Keratinocyte (primary cell): ENCODE measurements at regions not wholly inside any gene's neighbourhood (a gene's known extent, or its start where the extent isn't known, plus 50 kb on each side); places are given as distances from the start of the nearest gene placed in this dataset.

Experiments
- DNase-seq: peaks from one replicate; pipeline ENCODE4 v3.0.0-alpha.2; 2011; ENCODE audit warnings: low read depth, missing footprints, low spot score
- FAIRE-seq: peaks from 2 replicates; lab custom pipeline; 2011; peaks lifted over from hg19 to GRCh38; lab: Jason Lieb, UNC
- H2AFZ ChIP-seq: 2 replicates; pipeline ENCODE4 v1.6.0; 2012; ENCODE audit warnings: low read length, control low read depth, inconsistent platforms; ENCODE audit not compliant: control insufficient read depth
- H3K27ac ChIP-seq: 2 replicates; pipeline ENCODE4 v1.5.1; 2011; ENCODE audit warnings: low read length; ENCODE audit not compliant: control insufficient read depth, insufficient read depth
- H3K27me3 ChIP-seq: 3 replicates; pipeline ENCODE4 v1.6.0; 2011; ENCODE audit warnings: low read length; ENCODE audit not compliant: control insufficient read depth, insufficient read depth; ENCODE audit errors: extremely low read depth
- H3K36me3 ChIP-seq, 2 experiments: 2 replicates in 1 of 2; 3 replicates in 1 of 2; pipeline ENCODE4 v1.5.1; 2011; ENCODE audit warnings: low read length in 2 of 2, mild to moderate bottlenecking in 1 of 2; ENCODE audit not compliant: control insufficient read depth in 2 of 2, insufficient read depth in 2 of 2; ENCODE audit errors: extremely low read depth in 1 of 2
- H3K4me1 ChIP-seq: 3 replicates; pipeline ENCODE4 v1.5.1; 2011; ENCODE audit warnings: low read length; ENCODE audit not compliant: control insufficient read depth, insufficient read depth; ENCODE audit errors: extremely low read depth
- H3K4me2 ChIP-seq: 3 replicates; pipeline ENCODE4 v1.6.0; 2011; ENCODE audit warnings: low read depth, low read length; ENCODE audit not compliant: control insufficient read depth, insufficient read depth; ENCODE audit errors: extremely low read depth
- H3K4me3 ChIP-seq, 3 experiments: fragments of 200-600 bp in 1 of 3; sonication (generic) in 1 of 3; 2 replicates in 2 of 3; 3 replicates in 1 of 3; pipeline ENCODE4 v1.5.1; 2011 to 2016; ENCODE audit warnings: low read length in 3 of 3, mild to moderate bottlenecking in 3 of 3, control low read depth in 2 of 3, inconsistent platforms in 1 of 3, low read depth in 1 of 3, mixed read lengths in 1 of 3, mixed run types in 1 of 3, moderate library complexity in 1 of 3; ENCODE audit not compliant: control insufficient read depth in 2 of 3, insufficient read depth in 2 of 3; ENCODE audit errors: extremely low read depth in 1 of 3
- H3K79me2 ChIP-seq: 2 replicates; pipeline ENCODE4 v1.6.0; 2012; ENCODE audit warnings: low read length; ENCODE audit not compliant: control insufficient read depth, insufficient read depth
- H3K9ac ChIP-seq: 3 replicates; pipeline ENCODE4 v1.6.0; 2011; ENCODE audit warnings: low read length; ENCODE audit not compliant: control insufficient read depth, insufficient read depth; ENCODE audit errors: extremely low read depth
- H3K9me1 ChIP-seq: 3 replicates; pipeline ENCODE4 v1.6.0; 2011; ENCODE audit warnings: low read length; ENCODE audit not compliant: control insufficient read depth, insufficient read depth; ENCODE audit errors: extremely low read depth
- H3K9me3 ChIP-seq: 2 replicates; pipeline ENCODE4 v1.5.1; 2012; ENCODE audit warnings: low read depth, low read length; ENCODE audit not compliant: control insufficient read depth
- H4K20me1 ChIP-seq: 3 replicates; pipeline ENCODE4 v1.6.0; 2011; ENCODE audit warnings: low read length; ENCODE audit not compliant: control insufficient read depth, insufficient read depth; ENCODE audit errors: extremely low read depth
- EZH2 ChIP-seq: IDR thresholded peaks from one replicate; pipeline ENCODE4 v1.6.1; 2012; ENCODE audit warnings: inconsistent platforms, mild to moderate bottlenecking, low read length, moderate library complexity
- dilution Hi-C: fragments of 300-500 bp; cut with MboI; formaldehyde crosslinking; loops from one replicate; pipeline ENCODE4 v1.7.0; 2020; ENCODE audit warnings: low sequenced_read_pairs; ENCODE audit not compliant: extremely low pct_ligation_motif_present
- TF ChIP-seq, protein P1 (sequence below), 3 experiments: IDR thresholded peaks in 1 of 3; conservative IDR thresholded peaks in 1 of 3; optimal IDR thresholded peaks in 1 of 3; 2 replicates in 2 of 3; 3 replicates in 1 of 3; pipeline versions ENCODE3 to v1.5.1; 2011; ENCODE audit warnings: low read length in 3 of 3, mild to moderate bottlenecking in 3 of 3, moderate library complexity in 2 of 3, control low read depth in 1 of 3, inconsistent platforms in 1 of 3; ENCODE audit not compliant: insufficient read depth in 2 of 3; ENCODE audit errors: extremely low read depth in 1 of 3

- DNase-seq = no peak
- no peaks in the 10 kb centered on the region for H3K9me3 ChIP-seq
- FAIRE-seq = no peak
Observed at GRCh38 chr4:126113058-126113457, 798.3 kb downstream of the FAT4 start.

GRCh38 chr4:126123611-126124325, 809.0 kb downstream of the FAT4 start:
- no peaks in the 10 kb centered on the region for H4K20me1 ChIP-seq
- no peak overlapping the region for H3K4me2 ChIP-seq
- no peak overlapping the region for H3K9ac ChIP-seq
- H3K36me3 ChIP-seq = no peaks in the 10 kb centered on the region
- H3K27me3 ChIP-seq = no peaks in the 10 kb centered on the region
- TF ChIP-seq, protein P1, sequence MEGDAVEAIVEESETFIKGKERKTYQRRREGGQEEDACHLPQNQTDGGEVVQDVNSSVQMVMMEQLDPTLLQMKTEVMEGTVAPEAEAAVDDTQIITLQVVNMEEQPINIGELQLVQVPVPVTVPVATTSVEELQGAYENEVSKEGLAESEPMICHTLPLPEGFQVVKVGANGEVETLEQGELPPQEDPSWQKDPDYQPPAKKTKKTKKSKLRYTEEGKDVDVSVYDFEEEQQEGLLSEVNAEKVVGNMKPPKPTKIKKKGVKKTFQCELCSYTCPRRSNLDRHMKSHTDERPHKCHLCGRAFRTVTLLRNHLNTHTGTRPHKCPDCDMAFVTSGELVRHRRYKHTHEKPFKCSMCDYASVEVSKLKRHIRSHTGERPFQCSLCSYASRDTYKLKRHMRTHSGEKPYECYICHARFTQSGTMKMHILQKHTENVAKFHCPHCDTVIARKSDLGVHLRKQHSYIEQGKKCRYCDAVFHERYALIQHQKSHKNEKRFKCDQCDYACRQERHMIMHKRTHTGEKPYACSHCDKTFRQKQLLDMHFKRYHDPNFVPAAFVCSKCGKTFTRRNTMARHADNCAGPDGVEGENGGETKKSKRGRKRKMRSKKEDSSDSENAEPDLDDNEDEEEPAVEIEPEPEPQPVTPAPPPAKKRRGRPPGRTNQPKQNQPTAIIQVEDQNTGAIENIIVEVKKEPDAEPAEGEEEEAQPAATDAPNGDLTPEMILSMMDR (optimal IDR thresholded peaks at IDR 0.05 in 1 of 3, IDR thresholded peaks at IDR 0.05 in 1 of 3, conservative IDR thresholded peaks at IDR 0.05 in 1 of 3; ENCODE audit: extremely low read depth in 1 of 3, insufficient read depth in 2 of 3, low read length in 3 of 3) = no peak
- TF ChIP-seq EZH2 = no peak
- no peak overlapping the region for H3K27ac ChIP-seq
- FAIRE-seq = no peak
- H2AFZ ChIP-seq = no peak overlapping the region
- no peak overlapping the region for H3K4me3 ChIP-seq
- H3K79me2 ChIP-seq = no peaks in the 10 kb centered on the region
- no peaks in the 10 kb centered on the region for H3K9me1 ChIP-seq
- dilution Hi-C loops = no loop called here
- no peak for DNase-seq
- H3K4me1 ChIP-seq = no peaks in the 10 kb centered on the region
- no peaks in the 10 kb centered on the region for H3K9me3 ChIP-seq

More at GRCh38 chr4:126113058-126113457, 798.3 kb downstream of the FAT4 start:
- Histone ChIP-seq H3K4me1 (no peaks in the 10 kb centered on the region), H3K27ac (no peak overlapping the region), H3K79me2 (no peaks in the 10 kb centered on the region), H4K20me1 (no peaks in the 10 kb centered on the region), H3K4me3 (no peak overlapping the region), H3K9ac (no peak overlapping the region), H3K4me2 (no peak overlapping the region), H3K9me1 (no peaks in the 10 kb centered on the region), H3K36me3 (no peaks in the 10 kb centered on the region), H2AFZ (no peak overlapping the region), H3K27me3 (no peaks in the 10 kb centered on the region)
- dilution Hi-C loops = no loop called here
- TF ChIP-seq, protein P1 (optimal IDR thresholded peaks at IDR 0.05 in 1 of 3, IDR thresholded peaks at IDR 0.05 in 1 of 3, conservative IDR thresholded peaks at IDR 0.05 in 1 of 3; ENCODE audit: extremely low read depth in 1 of 3, insufficient read depth in 2 of 3, low read length in 3 of 3) = no peak
- no peak for TF ChIP-seq EZH2
